GM21381 (cell line): ENCODE measurements at regions not wholly inside any gene's neighbourhood (a gene's known extent, or its start where the extent isn't known, plus 50 kb on each side); places are given as distances from the start of the nearest gene placed in this dataset.

Experiments
- ATAC-seq: cut with Tn5 transposase; IDR thresholded peaks from one replicate; pipeline ENCODE4 v1.9.1; 2021; ENCODE audit warnings: mild to moderate bottlenecking, moderate library complexity; ENCODE audit not compliant: unreplicated experiment

DNA sequence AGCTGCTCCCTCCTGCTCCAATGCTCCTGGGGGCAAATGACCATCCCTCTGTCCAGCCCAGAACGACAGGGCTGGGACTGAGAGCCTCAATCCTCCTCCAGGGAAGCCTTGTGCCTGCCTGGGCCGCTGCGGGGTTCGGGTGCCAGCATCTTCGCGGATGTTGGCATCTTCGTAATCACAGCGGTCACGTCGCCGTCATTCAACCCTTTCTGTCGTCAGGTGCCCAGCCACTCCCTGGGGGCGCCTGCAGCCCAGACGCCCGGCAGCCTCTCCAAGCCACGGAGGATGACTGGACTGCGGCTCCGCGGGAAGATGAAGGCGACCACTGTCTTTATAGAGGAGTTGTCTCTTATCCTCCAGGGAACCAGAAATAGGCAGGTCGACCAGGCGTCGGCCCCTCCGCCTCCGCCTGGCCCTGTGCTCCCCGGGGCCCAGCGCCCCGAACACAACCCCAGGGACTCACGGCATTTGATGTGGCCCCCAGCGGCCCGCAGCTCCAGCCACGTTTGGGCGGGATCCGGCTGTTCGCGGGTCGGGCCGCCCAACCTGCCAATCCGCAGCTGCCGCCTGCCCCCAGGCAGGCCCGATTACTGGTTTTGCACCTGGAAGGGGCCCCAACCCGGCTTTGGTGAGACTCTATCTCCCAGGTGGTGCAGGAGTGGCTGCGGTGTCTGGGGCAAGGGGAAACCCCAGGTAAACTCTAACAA lies 113.9 kb downstream of the THNSL2 start:
- no peak for ATAC-seq

DNA sequence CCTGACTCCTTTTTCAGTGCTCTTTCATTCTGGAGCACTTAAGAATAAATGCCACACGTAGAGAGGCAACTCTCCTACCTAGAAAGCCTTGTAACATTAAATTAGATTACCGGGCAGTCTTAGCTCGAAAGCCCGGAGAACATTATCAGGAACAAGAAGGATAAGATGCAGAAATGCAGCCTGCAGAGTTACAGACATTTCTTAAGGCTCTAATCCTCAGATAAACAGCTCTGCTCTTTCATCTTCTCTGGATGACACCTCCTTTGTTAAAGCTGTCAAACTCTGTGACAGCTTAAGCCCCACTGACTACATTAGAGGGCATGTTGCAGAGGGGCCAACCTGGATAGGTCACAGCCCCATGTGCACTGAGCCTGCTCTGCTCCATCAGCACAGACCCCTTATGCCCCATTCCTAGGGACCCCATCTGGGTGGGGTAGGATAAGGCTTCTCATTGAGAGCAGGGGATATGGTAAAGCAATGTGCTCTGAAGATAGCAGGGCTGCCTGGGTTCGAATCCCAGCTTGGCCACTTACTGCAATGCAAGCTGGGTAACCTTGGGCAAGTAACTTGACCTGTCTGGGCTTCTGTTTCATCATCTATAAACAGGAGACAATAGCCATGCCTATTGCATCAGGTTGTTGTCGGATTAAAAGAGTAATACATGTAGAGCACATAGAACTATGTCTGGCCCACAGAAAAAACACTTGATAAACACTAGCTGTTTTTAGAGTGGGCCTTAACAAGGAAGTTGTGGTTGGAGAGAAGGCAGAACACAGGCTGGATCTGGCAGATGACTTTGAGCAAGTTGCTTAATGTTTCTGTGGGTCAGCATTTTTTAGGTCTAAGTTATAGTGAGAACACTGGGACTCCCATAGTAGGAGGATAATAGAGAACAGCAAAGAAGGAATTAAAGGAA lies 111.4 kb downstream of the THNSL2 start:
- ATAC-seq, result no peak

DNA sequence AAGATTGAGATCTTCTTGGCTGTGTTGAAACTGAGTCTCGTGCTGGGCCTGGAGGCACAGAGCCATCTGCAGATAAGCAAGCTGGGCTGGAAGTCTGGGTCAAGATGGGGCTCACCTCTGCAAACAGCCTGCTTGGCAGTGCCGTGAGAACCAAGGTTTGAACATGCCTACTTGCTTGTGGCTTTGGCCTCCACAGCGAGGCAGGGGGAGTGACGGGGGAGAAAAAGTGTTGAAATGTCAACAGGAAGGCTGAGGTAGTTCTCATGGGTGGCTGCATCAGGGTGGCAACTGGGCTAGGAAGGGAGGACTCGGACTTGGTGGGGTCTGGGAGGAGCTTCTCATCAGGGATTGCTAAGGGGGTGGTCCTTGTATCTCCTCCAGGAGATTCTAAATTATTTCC lies 99.7 kb downstream of the THNSL2 start:
- no peak for ATAC-seq

DNA sequence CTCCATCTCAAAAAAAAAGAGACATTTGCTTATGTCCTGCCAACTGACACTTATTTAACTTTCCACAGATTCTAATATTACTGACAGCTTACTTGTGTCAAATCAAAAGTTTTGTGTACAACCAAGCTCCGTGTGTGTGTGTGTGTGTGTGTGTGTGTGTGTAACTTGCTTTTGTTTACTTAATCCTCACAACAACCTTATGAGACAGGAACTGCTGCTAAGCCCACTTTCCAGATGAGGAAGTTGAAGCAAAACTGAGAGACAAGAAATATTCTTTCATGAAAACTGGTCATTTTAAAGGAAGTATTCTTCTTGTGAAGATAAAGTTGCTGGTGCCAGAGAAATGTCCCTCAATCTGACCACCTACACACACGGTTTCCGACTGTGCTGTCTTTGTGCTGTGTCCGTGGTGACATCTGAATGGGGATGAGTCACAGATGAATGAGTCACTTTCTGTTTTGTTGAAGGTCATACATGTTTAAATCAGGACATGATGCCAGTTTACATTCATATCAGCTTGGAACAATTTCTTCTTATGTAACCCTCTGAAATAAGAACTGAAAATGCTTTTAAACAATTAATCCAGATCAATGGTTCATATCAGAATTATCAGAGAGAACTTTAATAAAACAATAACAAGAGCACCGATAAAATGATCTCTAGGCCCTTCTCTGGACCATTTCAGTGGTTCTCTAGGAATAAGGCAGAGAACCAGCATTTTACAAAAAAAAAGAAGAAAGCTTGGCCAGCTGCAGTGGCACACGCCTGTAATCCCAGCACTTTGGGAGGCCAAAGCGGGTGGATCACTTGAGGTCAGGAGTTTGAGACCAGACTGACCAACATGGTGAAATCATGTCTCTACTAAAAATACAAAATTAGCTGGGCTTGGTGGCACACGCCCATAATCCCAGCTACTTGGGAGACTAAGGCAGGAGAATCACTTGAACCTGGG lies 95.5 kb downstream of the THNSL2 start:
- ATAC-seq, result peak; percentile 91

DNA sequence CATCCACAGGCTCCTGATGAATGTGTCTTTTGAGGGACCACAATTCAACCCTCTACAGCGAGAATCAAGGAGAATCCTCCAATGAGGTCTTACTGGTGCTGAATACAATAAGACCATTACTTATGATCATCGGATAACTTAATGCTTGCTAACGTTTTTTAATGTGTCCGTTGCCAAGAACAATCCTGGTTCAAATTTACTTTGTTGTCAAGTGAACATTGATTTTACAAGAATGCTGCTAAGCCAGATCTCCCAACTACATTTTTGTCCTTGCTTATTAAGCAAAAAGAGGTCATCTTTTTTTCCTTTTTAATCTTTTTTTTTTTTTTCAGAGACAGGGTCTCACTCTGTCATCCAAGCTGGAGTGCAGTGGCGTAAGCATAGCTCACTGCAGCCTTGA lies 93.7 kb downstream of the THNSL2 start:
- ATAC-seq, result no peak

DNA sequence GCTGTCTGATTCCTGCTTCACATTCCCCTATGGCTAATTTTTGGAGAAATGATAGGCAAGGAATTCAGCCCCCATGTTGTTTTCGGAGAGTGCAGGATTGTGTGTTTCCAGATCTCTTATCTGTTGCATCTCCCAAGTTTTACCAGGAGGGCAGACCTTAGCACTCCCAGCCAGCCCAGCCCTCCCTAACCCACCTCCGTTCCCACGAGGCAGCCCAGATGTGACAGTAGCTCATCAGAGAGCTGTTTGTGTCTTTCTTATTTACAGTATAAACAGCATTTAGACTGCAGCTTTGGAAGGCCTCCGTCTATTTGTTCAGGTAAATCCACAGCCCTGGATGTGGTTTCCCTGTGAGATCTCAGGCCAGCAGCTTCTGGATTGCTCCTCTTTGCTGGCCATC lies 91.6 kb downstream of the THNSL2 start:
- no peak for ATAC-seq

DNA sequence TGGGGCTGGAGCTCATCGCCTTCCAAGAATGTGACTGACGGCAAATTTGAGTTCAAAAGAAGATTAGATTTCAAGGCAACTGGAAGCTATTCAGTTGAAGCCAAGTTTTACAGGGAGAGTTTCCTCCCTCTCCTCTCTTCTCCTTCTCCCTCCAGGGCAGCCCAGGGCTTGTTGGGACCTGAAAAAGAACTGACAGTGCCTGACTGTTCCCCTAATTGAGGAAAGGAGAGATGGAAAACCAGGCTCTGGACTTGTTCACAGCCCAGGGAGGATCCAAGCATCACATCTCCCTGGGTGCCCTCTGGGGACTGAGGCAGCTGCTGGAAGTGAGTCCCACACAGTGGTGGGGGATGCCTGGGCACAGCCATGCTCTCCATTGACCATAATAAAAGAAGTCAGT lies 88.1 kb downstream of the THNSL2 start:
- ATAC-seq, result no peak

DNA sequence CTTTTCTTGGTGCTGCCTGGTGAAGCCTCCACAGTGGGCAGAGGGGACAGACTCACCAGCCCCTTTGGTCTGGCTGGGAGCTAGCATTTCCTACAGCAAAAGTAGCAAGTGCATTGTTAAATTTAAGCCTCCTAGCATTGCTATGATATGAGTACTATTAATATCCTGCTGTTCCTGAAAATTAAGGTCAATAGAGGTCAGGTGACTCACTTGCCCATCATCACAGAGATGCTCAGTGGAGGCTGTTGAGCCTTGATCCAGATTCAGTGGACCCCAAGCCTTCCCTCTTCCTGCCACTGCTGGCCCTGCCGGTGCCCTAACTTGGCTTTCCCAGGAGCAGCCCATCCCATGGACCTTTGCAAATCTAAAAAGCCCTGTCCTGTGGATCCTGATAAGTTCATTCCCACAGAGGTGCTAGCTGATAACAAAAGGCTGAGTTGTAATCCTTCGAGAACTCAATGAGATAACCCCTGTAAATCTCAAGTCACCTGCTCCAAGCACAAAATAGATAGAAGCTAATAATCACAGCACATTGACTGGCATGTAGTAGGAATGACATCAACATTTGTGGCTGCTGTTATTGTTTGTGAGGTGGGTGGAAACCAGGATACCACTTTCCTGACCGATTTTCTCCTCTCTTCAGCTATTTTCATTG lies 84.4 kb downstream of the THNSL2 start:
- ATAC-seq, result no peak

DNA sequence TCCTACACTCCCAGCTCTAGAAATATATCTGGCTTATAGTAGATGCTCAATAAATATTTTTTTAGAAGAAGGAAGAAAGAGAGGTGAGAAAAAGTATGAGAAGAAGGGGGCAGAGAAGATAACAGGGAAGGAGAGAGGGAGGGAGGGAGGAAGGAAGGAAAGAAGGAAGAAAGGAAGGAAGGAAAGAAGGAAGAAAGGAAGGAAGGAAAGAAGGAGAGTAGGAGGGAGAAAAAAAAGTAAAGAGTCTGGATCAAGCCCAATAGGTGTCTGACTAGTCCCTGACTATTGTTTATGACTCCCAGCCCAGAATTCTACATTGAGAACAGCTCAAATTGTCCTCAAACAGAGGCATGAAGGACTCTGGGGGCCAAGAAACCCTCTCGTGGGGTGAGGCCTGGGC lies 83.9 kb downstream of the THNSL2 start:
- ATAC-seq, result no peak

DNA sequence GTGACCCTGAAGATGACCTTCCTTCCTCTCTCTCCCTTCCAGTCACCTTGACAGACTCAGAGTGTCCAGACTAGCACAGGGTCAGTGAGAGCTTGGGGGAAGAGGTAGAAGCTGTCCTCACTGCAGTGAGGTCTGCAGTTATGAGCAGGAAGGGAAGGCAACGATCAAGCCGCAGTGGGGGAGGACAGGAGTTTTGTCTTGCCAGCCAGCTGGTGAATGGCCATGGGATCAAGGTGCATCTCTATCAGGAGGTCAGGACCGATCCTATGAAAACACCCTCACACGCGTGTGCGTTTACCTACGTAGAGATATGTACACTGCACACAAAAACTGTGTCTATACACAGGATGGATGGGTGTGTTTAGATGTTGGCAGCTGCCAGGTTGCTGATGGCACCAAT lies 83.2 kb downstream of the THNSL2 start:
- no peak for ATAC-seq

DNA sequence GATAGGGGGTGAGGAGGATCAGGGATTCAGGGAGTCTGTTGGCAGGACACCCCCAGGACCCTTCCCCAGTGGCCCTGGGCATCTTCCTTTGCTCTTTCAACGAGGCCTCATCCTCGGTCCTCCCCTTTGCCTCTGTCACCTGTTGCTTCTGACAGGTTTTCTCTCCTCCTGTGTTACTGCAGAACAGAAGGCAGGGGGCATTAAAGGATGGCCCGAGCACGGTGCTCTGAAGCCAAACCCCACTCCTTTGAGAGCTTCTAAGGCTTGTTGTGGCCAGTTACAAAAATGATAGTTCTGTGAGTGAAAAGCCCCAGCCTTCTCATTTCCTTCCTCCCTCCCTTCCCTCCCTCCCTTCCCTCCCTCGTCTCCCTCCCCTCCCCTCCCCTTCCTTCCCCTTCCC lies 82.5 kb downstream of the THNSL2 start:
- no peak for ATAC-seq

DNA sequence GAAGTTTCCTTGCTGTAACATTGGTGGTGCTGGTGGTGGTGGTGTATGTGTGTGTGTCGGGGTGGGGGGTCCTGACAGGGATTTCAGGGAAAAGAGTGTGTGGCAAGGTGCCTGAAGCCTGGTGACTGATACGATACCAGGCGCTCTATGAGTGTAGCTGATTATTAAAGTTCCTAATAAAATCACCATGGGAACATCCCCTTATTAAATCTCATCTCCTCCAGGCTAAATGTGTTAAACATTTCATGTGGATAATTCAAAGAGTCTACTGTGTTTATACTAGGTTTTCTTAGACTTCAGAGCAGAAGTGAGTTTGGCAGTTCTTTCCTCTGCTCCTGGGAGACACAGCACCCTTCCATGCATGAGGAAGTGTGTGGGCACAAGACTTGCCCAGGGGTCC lies 82.0 kb downstream of the THNSL2 start:
- no peak for ATAC-seq

DNA sequence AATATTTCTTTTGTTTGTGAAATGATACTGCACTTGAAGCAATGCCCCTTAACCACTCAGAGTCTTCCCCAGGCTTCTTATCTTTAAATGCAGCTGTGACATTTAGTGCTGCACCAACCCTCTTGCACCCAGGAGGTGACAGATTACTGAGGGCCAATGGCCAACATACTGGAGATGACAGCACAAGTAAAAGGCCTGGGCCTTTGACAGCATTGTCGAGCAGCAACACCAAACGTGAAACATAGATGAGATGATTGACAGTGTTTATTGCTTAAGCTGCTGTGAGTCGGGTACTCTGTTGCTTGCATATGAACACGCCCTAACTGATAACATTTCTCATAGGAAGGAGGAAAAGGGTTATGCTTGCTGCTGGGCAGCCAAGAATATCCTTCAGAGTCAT lies 80.3 kb downstream of the THNSL2 start:
- no peak for ATAC-seq

DNA sequence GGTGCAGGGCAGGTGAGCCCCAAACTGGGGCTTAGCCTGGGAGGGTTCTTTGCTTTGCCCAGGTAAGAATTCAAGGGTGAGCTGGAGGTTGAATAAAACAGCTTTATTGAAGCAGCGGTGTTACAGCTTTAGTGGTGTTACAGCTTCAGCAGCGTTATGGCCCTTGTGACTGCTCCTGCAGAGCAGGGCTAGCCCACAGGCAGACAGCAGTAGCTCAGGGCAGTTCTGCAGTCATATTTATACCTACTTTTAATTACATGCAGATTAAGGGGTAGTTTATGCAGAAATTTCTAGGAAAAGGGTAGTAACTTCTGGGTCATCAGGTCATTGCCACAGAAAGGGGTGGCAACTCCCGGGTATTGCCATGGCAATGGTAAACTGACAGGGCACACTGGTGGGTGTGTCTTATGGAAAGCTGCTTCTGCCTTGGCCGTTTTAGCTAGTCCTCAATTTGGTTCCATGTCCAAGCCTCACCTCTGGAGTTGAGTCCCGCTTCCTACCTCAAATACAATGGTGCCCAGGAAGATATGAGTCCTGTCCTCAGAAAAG lies 78.2 kb downstream of the THNSL2 start:
- ATAC-seq, result no peak

DNA sequence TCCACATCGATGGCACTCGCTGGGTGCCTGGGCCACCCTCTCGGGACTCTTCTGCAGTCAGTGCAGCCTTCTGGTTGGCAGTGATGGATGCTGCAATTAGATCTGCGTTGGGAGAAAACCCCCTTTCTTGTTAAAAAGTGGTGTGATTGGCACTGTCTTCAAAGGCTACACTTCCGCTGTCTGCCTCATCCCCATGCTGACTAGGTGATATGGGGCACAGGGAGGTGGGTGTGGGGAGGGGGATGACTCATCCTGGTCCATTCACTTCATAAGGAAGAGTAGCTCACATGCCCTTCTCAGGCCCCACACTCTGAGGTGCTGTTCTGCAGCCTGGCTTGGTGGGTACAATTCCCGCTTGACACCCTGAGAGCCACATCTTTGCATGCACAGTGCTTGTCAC lies 77.4 kb downstream of the THNSL2 start:
- ATAC-seq, result no peak

DNA sequence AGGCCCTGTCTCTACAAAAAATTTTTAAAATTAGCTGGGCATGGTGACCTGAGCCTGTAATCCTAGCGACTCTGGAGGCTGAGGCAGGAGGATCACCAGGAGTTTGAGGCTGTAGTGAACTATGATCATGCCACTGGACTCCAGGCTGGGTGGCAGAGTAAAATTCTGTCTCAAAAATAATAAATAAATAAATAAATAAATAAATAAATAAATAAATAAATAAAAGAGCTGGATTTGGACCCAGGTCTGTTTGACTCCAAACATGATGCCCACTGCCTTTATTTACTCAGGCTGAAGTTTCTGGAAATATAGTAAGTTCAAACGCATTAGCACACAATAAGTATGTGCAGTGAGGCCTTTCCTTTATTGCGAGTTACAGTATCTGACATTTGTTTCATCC lies 75.0 kb downstream of the THNSL2 start:
- no peak for ATAC-seq

DNA sequence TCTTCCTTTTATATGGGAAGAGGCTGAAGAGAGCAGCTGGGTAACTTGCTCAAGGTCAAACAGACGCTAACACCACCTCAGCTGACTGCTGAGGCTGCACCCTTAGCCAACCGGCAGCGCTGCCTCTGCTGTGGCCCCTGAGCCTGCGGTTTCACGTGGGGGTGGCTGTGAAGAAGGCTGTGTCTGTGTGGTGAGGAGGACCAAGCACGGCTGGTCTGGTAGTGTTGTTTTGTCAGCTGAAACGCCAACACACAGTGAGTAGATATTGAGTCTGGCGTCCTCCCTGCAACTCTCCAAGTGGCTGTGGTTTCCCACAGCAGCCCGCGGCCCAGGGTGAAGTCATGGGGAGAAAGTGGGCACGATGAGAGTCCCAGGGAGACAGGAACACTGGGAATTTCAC lies 69.6 kb downstream of the THNSL2 start:
- no peak for ATAC-seq

DNA sequence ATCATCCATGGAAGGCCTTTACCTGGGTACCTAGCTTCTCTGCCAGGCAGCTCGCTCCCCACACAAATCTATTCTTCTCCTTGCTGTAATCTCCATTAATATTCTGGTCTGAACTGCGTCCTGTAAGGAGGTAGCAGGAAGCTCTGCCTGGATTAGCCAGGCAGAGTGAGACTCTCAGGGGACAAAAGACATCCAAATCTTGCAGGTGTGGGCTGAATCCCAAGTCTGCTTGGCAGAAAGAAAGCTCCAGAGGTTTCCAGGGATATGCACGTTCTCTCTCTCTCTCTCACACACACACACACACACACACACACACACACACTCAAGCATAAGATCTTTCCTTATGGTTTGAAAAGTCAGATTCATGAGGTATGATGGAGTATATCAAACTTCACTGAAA lies 66.5 kb downstream of the THNSL2 start:
- no peak for ATAC-seq
